GM13977 (cell line): ENCODE measurements at regions not wholly inside any gene's neighbourhood (a gene's known extent, or its start where the extent isn't known, plus 50 kb on each side); places are given as distances from the start of the nearest gene placed in this dataset.

Experiments
- DNase-seq: peaks from one replicate; pipeline ENCODE4 v3.0.0; 2012; ENCODE audit warnings: low spot score
- CTCF ChIP-seq: IDR thresholded peaks from 2 replicates; pipeline ENCODE4 v1.5.1; 2012; ENCODE audit warnings: mild to moderate bottlenecking, control low read depth; ENCODE audit not compliant: insufficient read depth; ENCODE audit errors: extremely low read depth, missing control alignments
- in situ Hi-C: fragments of 300-500 bp; cut with MboI; formaldehyde crosslinking; loops from one replicate; pipeline ENCODE4 v1.12.0; 2022; ENCODE audit warnings: low sequenced_read_pairs, low pct_unique_long_range_greater_than_20kb, mixed read lengths, inconsistent platforms; ENCODE audit not compliant: unreplicated experiment

DNA sequence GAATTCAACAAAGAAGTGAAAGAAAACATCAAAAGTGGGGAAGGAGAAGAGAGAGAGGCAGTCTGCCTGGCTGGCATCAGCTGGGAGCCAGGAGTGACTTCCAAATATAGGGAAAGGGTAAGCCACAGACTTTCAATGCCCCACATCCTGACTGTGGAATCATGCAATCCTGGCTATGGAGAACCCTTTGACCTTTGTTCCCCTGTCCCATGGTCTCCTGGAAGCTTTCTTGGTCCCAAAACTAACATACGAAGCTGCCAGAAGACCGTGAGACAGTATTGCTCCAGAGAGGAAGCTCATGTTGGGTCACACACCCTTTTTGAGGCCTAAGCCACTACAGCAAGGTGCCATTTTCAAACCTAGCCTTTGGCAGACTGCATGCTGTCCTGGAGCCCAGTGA lies 665.5 kb downstream of the ELAVL2 start:
- DNase-seq = no peak
- in situ Hi-C loops = no loop called here
- no peak for TF ChIP-seq CTCF

- in situ Hi-C loops = no loop called here
- no peak for DNase-seq
- no peak for TF ChIP-seq CTCF
Observed at GRCh38 chr9:23160952-23161469, 665.0 kb downstream of the ELAVL2 start.

- in situ Hi-C loops = no loop called here
Observed at GRCh38 chr9:23162789-23163188, 663.3 kb downstream of the ELAVL2 start.

DNA sequence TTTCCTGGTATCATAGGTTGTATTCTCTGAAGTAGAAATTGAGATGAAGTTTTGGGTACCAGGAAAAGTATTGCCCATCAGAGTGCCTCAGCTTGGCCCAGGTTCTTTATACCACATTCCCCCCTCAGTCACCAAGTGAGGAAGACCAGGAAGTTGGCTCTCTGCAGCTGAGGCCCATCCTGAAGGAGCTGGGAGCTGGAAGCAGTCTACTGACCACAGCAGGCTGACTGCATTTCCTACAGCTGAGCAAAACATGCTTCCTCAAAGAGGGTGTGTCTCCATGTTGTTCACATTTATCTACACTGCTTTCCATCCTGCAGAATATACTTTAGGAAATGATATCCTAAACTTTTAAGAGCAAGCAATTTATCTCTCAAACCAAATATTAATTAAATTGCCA lies 654.6 kb downstream of the ELAVL2 start:
- in situ Hi-C loops = no loop called here
- DNase-seq = no peak
- no peak for TF ChIP-seq CTCF

More at GRCh38 chr9:23162789-23163188, 663.3 kb downstream of the ELAVL2 start:
- TF ChIP-seq CTCF = no peak
- no peak for DNase-seq

DNA sequence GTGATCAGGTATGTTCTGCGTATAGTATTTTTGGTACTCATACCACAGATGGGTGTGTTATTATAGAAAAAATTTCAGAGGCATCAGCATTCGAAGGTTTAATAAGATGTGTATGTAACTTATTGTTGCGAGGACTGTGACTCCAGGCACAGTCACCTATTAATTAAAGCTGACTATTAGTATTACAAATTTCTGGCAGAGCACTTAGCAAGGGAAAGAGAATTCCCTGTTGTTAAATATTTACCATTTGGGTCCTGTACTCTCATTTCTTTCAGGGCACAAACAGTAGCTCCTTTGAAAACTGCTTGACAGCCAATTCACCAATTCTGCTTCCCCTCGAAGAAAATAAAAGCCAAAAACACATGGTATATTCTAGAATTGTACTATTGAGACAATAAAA lies 653.8 kb downstream of the ELAVL2 start:
- DNase-seq = no peak
- in situ Hi-C loops = no loop called here
- no peak for TF ChIP-seq CTCF

- TF ChIP-seq CTCF = no peak
- in situ Hi-C loops = no loop called here
- DNase-seq = no peak
Observed at GRCh38 chr9:23172979-23173637, 652.9 kb downstream of the ELAVL2 start.
